KMS-11 (cell line): ENCODE measurements at regions not wholly inside any gene's neighbourhood (a gene's known extent, or its start where the extent isn't known, plus 50 kb on each side); places are given as distances from the start of the nearest gene placed in this dataset.

Source experiments
- H2AFZ ChIP-seq: fragments of 200-600 bp; sonication (generic); 2 replicates; pipeline ENCODE4 v1.6.1; 2016; ENCODE audit warnings: antibody characterized with exemption, mixed run types, low read depth
- H3K27ac ChIP-seq: fragments of 200-600 bp; sonication (generic); 2 replicates; pipeline ENCODE4 v1.6.1; 2016; ENCODE audit warnings: mild to moderate bottlenecking, mixed run types
- H3K27me3 ChIP-seq: fragments of 200-600 bp; sonication (generic); 2 replicates; pipeline ENCODE4 v1.6.1; 2017; ENCODE audit warnings: mild to moderate bottlenecking, low read depth, mixed run types, moderate library complexity; ENCODE audit not compliant: insufficient read depth
- H3K36me3 ChIP-seq: fragments of 200-600 bp; sonication (generic); 2 replicates; pipeline ENCODE4 v1.6.1; 2017; ENCODE audit warnings: mild to moderate bottlenecking, mixed run types; ENCODE audit not compliant: insufficient read depth
- H3K4me1 ChIP-seq: fragments of 200-600 bp; sonication (generic); 2 replicates; pipeline ENCODE4 v1.6.1; 2016; ENCODE audit warnings: mild to moderate bottlenecking, low read depth, mixed run types; ENCODE audit not compliant: poor library complexity, severe bottlenecking
- H3K4me2 ChIP-seq: fragments of 200-600 bp; sonication (generic); 2 replicates; pipeline ENCODE4 v1.7.0; 2016; ENCODE audit warnings: mild to moderate bottlenecking, mixed run types
- H3K4me3 ChIP-seq: fragments of 200-600 bp; sonication (generic); IDR thresholded peaks from 2 replicates; pipeline ENCODE4 v1.6.1; 2017; ENCODE audit warnings: low read depth, low read length, mixed read lengths; ENCODE audit not compliant: insufficient read depth
- H3K79me2 ChIP-seq: fragments of 200-600 bp; sonication (generic); 2 replicates; pipeline ENCODE4 v1.6.1; 2016; ENCODE audit warnings: low read depth, mixed run types; ENCODE audit not compliant: insufficient read depth
- H3K9ac ChIP-seq: fragments of 200-600 bp; sonication (generic); 2 replicates; pipeline ENCODE4 v1.6.1; 2016; ENCODE audit warnings: mild to moderate bottlenecking, mixed run types
- H4K20me1 ChIP-seq: fragments of 200-600 bp; sonication (generic); 2 replicates; pipeline ENCODE4 v1.6.1; 2016; ENCODE audit warnings: mild to moderate bottlenecking, mixed run types; ENCODE audit not compliant: insufficient read depth
- CTCF ChIP-seq: fragments of 200-600 bp; sonication (generic); conservative IDR thresholded peaks from 2 replicates; pipeline ENCODE4 v1.6.1; 2017; ENCODE audit warnings: low read depth, mild to moderate bottlenecking, antibody characterized with exemption, low read length, moderate library complexity, mixed read lengths

- TF ChIP-seq CTCF, result no peak
- H3K4me3 ChIP-seq, result no peak overlapping the region
- no peak overlapping the region for H2AFZ ChIP-seq
- H3K4me1 ChIP-seq, result no peaks in the 10 kb centered on the region
- H4K20me1 ChIP-seq, result no peaks in the 10 kb centered on the region
- no peaks in the 10 kb centered on the region for H3K27me3 ChIP-seq
- no peak overlapping the region for H3K4me2 ChIP-seq
- no peaks in the 10 kb centered on the region for H3K79me2 ChIP-seq
- no peak overlapping the region for H3K27ac ChIP-seq
- H3K9ac ChIP-seq, result no peak overlapping the region
- H3K36me3 ChIP-seq, result no peaks in the 10 kb centered on the region
Observed at GRCh38 chr18:61172624-61173023, 160.6 kb upstream of the CDH20 start.

GRCh38 chr18:61173554-61173953 is 159.7 kb upstream of the CDH20 start:
- Histone ChIP-seq H3K36me3 (no peaks in the 10 kb centered on the region), H2AFZ (no peak overlapping the region), H4K20me1 (no peaks in the 10 kb centered on the region), H3K4me1 (no peaks in the 10 kb centered on the region), H3K4me2 (no peak overlapping the region), H3K27me3 (no peaks in the 10 kb centered on the region), H3K27ac (no peak overlapping the region), H3K4me3 (no peak overlapping the region), H3K79me2 (no peaks in the 10 kb centered on the region), H3K9ac (no peak overlapping the region)
- TF ChIP-seq CTCF, result no peak

- no peaks in the 10 kb centered on the region for H3K4me1 ChIP-seq
- no peak overlapping the region for H3K27ac ChIP-seq
- H3K27me3 ChIP-seq, result no peaks in the 10 kb centered on the region
- H3K4me2 ChIP-seq, result no peak overlapping the region
- H3K4me3 ChIP-seq, result no peak overlapping the region
- no peaks in the 10 kb centered on the region for H4K20me1 ChIP-seq
- H3K36me3 ChIP-seq, result no peaks in the 10 kb centered on the region
- no peak overlapping the region for H3K9ac ChIP-seq
- H2AFZ ChIP-seq, result no peak overlapping the region
- H3K79me2 ChIP-seq, result no peaks in the 10 kb centered on the region
- TF ChIP-seq CTCF, result no peak
Observed at GRCh38 chr18:61183798-61184197, 149.4 kb upstream of the CDH20 start.

- no peaks in the 10 kb centered on the region for H3K4me1 ChIP-seq
- no peak overlapping the region for H3K9ac ChIP-seq
- no peak overlapping the region for H3K27ac ChIP-seq
- no peak for TF ChIP-seq CTCF
- no peak overlapping the region for H3K4me2 ChIP-seq
- H3K27me3 ChIP-seq, result no peaks in the 10 kb centered on the region
- no peaks in the 10 kb centered on the region for H4K20me1 ChIP-seq
- no peaks in the 10 kb centered on the region for H3K79me2 ChIP-seq
- no peak overlapping the region for H2AFZ ChIP-seq
- H3K4me3 ChIP-seq, result no peak overlapping the region
- H3K36me3 ChIP-seq, result no peaks in the 10 kb centered on the region
Observed at GRCh38 chr18:61187971-61188370, 145.3 kb upstream of the CDH20 start.

GRCh38 chr18:61189376-61189775 is 143.9 kb upstream of the CDH20 start:
- no peaks in the 10 kb centered on the region for H3K79me2 ChIP-seq
- no peak overlapping the region for H3K9ac ChIP-seq
- H3K4me1 ChIP-seq, result no peaks in the 10 kb centered on the region
- H3K36me3 ChIP-seq, result no peaks in the 10 kb centered on the region
- H4K20me1 ChIP-seq, result no peaks in the 10 kb centered on the region
- no peak overlapping the region for H2AFZ ChIP-seq
- TF ChIP-seq CTCF, result no peak
- H3K4me2 ChIP-seq, result no peak overlapping the region
- H3K4me3 ChIP-seq, result no peak overlapping the region
- H3K27ac ChIP-seq, result no peak overlapping the region
- no peaks in the 10 kb centered on the region for H3K27me3 ChIP-seq
